T follicular helper cell (primary cell): ENCODE measurements at regions not wholly inside any gene's neighbourhood (a gene's known extent, or its start where the extent isn't known, plus 50 kb on each side); places are given as distances from the start of the nearest gene placed in this dataset.

Source experiments
- DNase-seq: peaks from one replicate; pipeline ENCODE4 v3.0.0-alpha.2; 2020; ENCODE audit warnings: low read depth

DNA sequence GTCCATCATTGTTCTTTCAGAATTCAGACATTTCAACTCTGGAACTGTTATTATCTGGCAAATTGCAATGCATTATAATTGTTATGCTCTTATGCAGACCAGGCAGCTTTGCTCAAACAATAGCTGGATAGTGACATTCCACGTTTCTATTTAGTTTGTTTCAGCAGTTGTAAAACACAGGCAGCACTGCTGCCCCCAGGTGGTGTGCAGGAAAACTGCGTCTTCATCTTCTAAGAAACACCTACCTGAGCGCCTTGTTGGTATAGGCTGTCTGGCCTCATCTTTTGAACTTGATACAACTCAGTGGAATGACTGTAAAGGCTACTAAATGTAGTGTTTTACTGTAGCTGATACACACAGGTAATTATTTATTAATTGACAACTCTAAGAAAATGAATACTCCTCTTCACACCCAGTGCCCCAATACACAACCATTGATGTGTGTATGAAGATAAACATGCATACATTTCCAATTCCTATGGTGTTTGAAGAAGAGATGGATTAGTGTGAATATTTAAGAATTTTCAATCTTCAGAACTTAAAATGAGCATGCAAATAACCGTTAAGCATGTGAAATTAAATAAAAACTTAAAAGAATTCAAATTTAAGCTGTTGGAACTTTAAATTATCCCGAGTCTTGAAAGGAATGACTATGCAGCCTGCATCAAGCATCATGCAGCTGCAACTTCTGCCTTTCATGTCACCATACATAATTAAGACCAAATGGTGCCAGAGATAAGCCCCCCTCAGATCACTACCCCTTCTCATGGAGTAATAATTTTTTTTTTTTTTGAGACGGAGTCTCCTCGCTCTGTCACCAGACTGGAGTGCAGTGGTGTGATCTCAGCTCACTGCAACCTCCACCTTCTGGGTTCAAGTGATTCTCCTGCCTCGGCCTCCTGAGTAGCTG lies 85.6 kb downstream of the CD8B2 start:
- DNase-seq: no peak

DNA sequence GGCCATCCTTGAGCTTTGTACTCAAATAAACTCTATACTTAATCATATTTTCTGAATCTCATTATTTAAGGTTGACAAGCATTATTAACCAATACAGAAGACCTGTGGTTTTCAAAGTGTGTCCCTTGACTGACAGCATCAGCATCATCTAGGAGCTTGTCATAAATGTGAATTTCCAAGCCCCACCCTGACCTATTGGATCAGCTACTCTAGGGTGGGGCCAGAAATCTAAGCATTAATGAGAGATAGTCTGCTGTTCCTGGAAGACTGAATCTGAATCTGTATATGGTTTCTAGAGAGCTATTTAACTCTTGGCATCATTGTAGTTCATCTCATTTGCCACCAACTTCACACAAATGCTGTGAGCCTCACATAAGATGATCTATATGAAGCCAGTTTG lies 86.6 kb downstream of the CD8B2 start:
- DNase-seq: no peak

DNA sequence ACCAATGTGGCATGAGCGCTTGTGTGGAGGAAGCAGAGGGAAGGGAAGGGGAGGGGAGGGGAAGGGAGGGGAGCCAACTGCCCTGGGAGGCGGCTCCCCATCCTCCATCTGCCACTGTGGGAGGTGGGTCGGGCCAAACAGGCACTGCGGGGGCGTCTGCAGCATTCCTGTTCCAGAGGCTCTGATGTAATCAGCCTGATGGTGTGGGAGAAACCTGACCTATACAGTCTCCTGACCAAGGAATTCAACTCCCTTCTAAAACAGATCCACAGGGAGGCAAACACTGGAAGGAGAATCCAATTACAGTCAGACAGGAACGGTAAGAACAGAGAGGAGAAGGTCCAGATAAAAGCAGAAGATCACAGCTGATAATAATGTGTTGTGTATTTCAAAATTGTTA lies 88.8 kb downstream of the CD8B2 start:
- no peak for DNase-seq

- DNase-seq: no peak
Observed at GRCh38 chr2:106577255-106577651, 90.1 kb downstream of the CD8B2 start.

DNA sequence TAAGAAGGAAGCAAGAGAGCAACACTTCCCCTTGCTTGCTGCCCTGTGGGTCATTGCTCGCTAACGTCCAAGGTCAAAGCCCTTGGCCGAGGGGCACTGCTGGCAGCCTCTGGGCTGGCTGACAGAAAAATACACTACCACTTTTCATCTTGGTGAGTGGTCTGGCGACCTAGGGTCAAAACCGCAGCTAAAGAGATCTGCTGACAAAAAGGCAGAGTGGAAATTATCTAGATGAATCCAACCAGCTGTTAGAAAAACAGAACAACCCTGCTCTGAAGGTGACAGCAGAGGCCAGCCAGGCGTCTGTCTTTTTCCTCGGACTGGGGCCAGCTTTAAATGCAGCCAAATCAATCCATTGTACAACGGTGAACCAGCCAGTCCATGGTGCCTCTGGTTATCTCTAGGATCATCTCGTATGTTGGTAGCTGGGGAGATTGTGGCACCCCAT lies 92.6 kb downstream of the CD8B2 start:
- no peak for DNase-seq

GRCh38 chr2:106580241-106580640 lies 93.1 kb downstream of the CD8B2 start:
- no peak for DNase-seq

- DNase-seq: no peak
Observed at GRCh38 chr2:106581328-106581727, 94.2 kb downstream of the CD8B2 start.

GRCh38 chr2:106581755-106582147 lies 94.6 kb downstream of the CD8B2 start:
- DNase-seq: no peak

DNA sequence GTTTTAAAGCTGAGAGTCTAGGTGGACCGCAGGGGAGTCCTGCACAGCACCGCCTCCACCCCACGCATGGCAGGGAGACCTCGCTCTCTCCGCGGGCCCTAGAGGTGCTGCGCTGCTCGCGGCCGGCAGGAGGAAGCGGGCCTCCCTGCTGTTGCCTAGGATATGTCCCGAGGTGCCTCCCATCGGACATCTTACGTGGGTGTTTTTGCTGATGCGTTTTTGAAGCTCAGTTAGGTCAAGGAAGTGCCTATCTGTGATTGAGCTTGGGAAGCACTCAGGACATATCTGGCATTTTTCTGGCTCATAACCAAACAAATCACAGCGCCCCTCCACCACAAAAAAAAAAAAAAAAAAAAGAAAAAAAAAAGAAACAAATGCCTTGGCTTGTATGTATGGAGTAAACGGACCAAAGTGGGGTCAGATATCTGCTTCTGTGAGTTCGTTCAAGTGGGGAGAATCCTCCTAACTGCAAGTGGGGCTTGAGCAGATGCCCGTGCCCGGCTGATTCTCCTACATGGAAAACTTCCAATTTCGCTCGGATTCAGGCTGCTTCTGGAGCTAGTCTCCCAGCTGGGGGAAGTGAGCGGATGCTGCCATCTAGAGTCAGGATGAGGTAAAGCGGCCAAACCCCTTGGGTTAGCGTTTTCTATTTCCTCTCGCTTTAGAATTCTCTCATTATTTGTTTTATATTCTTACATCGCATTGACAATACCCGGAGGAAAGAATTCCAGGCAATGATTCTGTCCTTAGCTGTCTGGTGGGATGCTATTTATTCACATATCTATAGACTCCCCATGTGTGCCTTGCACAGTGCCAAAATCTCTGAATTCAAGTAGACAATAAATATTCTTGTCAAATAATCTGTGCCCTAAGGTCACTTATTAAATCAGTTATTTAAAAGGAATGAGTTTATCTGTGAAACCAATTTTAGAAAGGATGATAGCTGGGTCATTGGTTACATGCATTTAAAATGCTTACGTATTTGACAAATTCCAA lies 95.3 kb downstream of the CD8B2 start:
- DNase-seq: peak; percentile 40

DNA sequence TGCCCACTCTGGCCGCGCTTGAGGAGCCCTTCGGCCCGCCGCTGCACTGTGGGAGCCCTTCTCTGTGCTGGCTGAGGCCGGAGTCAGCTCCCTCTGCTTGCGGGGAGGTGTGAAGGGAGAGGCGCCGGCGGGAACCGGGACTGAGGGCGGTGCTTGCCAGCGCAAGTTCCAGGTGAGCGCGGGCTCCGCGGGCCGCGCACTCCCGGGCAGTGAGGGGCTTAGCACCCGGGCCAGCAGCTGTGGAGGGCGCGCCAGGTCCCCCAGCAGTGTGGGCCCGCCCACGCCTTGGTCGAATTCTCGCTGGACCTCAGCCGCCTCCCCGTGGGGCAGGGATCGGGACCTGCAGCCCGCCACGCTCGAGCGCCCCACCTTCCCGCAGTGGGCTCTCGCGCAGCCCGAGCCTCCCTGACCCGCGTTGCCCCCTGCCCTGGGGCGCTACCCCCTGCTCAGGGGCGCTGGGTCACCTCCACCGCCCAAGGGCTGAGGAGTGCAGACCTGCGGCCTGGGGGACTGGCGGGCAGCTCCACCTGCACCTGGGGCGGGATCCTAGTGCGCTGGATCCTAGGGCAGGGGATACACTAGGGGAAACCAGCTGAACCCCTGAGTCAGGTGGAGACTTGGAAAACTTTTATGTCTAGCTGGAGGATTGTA lies 97.3 kb downstream of the CD8B2 start:
- DNase-seq: no peak

DNA sequence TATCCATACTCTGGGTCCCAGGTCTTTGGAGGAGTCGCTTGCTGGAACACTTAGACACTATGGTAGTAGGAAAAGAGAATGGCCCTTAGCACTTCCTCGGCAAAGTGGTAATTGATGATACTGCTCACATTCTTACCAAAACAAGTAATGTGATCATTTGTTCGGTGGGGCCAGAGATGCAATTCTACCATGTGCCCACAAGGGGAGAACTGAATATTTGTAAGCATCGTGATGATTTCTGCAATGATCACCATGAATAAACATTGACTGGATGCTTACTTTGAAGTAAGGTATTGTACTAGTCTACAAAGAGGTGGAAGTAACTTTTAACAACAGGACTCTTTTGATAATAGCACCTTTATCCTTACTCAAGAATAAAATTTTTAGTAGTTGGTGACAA lies 109.7 kb downstream of the CD8B2 start:
- DNase-seq: no peak

GRCh38 chr2:106599540-106599939 lies 112.4 kb downstream of the CD8B2 start:
- DNase-seq: no peak

DNA sequence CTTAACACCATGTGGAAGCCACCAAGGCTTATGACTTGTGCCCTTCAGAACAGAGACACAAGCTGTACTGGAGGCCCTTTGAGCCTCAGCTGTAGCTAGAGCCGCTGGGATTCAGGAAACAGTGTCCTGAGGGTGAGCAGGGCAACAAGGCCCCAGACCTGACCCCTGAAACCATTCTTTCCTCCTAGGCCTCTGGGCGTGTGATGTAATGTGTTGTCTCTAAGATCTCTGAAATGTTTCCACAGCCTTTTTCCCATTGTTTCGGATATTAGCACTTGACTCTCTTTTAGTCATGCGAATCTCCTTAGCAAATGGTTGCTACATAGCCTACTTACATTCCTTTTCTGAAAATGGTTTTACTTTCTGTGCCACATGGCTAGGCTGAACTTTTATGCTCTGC lies 114.9 kb downstream of the CD8B2 start:
- no peak for DNase-seq

GRCh38 chr2:106606652-106607051 lies 119.5 kb downstream of the CD8B2 start:
- DNase-seq: no peak

- no peak for DNase-seq
Observed at GRCh38 chr2:106607371-106607770, 120.2 kb downstream of the CD8B2 start.

DNA sequence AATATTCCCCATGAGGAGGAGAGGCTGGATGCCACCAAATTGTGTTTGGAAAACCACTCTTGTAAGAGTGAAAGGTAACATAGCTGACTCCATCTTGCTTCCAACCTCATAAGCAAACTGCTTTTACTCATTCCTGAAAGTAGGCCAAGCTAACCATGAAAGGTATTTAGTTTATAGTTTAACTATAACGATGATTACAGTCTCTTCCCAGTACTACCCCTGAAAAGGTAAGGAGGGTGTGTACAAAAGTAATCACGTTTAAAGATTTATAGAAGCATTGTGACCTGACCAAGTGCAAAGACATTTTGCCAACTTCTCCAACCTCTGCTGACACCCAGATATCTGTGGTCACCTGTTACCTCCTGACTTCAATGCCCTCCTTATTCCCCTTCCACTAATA lies 122.6 kb downstream of the CD8B2 start:
- no peak for DNase-seq

DNA sequence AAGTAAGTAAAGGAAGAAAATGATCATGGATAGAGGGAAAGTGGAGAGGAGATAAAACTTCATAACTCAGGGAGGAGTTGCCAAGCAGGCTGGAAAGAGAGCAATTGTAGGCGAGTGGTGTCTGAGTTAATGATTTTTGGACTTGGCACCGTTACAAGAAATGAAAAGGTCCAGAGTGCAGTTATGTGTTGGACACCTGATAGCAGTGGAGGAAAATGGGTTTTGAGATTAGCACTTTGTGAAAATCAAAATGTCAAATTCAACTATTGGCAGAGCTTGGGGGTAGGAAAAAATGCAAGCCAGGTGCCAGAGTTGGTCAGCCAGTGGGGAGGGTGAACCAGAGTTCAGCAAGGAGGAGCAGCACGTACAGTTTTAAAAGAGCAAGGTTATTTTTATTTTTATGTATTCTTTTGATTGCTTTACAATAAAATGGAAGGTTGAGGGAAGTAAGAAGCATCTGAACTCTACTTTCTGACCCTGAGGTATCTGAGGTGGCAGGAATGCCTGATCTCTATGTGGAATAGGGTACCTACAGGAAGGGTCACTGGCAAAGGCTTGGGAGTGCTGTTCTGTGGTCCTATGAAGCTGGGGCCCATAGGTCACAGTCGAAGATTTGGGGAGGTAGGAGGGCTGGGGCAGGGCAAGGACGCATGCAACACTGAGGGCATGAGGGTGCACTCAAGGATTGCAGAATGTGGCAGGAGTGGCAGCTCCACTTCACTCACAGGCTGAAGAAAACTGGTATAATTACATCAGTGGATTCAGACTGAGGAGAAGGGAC lies 127.5 kb downstream of the CD8B2 start:
- no peak for DNase-seq

DNA sequence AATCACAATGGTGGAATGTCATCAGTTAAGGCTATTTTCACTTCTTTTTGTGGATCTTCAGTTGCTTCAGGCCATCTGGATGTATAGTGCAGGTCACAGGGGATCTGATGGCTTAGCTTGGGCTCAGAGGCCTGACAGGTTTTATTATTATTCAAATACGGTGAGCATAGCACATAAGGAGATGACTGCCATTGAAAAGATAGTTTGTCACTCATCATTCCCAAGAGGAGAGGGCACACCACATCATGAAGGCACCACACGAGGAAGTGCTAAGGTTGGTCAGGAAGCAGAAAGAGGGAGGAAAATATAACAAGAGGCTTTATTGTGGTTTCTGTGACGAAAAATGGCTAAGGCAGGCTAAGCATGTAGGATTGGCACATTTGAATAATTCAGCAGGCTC lies 131.4 kb downstream of the CD8B2 start:
- no peak for DNase-seq

DNA sequence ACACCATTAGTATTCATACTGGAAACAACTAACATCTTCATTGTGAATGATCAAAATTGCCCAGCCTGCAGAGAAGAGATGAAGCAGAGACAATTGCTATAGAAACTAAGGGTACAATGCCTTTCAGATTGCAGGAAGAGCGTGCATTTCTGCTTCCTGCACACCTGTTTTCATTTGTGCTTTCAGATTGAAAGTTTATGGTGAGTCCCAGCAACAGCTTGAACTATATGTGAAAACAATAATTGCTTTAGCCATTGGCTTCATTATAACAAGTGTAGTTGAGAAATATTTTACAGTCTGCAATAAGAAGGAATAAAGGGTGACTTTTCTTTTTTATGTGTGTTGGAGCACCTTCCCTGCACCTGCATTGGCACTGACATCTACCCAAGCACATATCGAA lies 136.3 kb downstream of the CD8B2 start:
- DNase-seq: no peak

DNA sequence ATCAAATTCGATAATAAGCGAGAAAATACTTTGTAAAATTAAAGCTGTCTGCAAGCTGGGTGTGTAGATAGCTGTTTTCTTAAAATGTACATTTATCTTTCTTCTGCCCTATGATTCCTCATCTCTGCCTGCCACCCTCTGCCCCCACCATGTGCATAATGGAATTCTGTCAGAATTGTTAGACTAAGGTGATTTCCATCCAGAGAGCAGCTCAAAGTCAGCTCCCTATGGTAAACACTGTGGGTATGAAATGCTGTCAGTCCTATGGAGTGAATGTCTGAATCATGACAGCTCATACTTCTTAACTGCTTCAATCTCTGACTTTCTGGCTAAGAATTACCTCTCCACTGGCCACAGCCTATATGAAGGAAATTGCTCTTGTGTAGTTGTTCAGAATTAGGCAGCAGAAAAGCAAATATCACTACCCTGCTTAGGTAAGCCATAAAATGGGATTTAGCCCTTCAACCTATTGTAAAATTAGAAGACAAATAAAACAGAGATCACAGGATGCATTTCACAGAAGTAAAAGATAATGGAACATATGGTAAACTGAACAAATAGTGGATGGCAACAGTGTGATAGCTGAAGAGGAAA lies 137.7 kb downstream of the CD8B2 start:
- DNase-seq: no peak

DNA sequence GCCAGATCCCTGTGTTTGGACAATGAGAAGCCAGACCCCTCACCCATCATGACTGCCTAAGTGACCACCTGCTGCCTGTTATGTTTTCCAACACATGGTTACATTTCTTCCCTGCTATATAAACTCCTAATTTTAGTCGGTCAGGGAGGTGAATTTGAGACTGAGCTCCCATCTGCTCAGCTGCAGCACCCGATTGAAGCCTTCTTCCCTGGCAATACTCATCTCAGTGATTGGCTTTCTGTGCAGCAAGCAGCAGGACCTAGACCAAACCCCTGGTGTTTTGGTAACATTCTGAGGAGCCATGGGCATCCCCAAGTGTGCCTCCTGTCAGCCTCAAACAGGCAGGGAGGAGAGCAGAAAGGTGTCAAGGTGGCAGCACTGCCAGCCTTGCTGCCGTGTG lies 141.2 kb downstream of the CD8B2 start:
- DNase-seq: no peak
